ENCODE measurements at regions not wholly inside any gene's neighbourhood (a gene's known extent, or its start where the extent isn't known, plus 50 kb on each side); places are given as distances from the start of the nearest gene placed in this dataset.

DNA sequence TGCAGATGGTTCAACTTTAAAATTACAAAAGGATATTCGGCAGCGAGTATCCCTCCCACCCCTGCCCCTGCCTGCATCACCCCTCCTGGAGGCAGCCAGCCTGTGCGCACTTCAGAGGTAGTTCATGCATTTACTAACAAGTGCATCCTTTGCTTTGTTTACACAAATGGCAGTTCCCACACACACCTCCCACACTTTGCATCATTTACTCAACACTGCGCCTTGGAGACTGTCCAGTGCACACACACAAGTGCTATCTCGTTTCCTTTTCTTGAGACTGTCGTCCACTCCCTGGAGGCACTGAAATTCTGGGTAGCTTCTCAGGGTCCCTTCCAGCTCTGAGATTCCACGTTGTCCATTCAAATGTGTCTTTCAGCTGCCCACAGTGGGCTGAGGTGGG is 53.1 kb upstream of the VSX1 start:
- 95% methylated on average over 6 of the region's 7 CpGs; no CpG with 5 or more reads in 1 of the 2 experiments for WGBS, 2 experiments (ENCODE audit: extremely low coverage in 2 of 2, insufficient read length in 1 of 2)
- no peak for TF ChIP-seq RAD21 (IDR thresholded peaks at IDR 0.05; ENCODE audit: low read length)
- TF ChIP-seq CHD1 (IDR thresholded peaks at IDR 0.05; ENCODE audit: low read depth, low read length), result no peak
- TF ChIP-seq RCOR1 (IDR thresholded peaks at IDR 0.05; ENCODE audit: insufficient replicate concordance, low read length), result no peak
- no peak for TF ChIP-seq SMC3 (IDR thresholded peaks at IDR 0.05; ENCODE audit: low read depth, low read length)
- no peak for TF ChIP-seq FOS (IDR thresholded peaks at IDR 0.05; ENCODE audit: low read depth, low read length)
- TF ChIP-seq BHLHE40 (IDR thresholded peaks at IDR 0.05; ENCODE audit: low read depth, low read length), result no peak
- TF ChIP-seq POLR2A (IDR thresholded peaks at IDR 0.05; ENCODE audit: low read depth, low read length), result no peak
- TF ChIP-seq, protein P1, sequence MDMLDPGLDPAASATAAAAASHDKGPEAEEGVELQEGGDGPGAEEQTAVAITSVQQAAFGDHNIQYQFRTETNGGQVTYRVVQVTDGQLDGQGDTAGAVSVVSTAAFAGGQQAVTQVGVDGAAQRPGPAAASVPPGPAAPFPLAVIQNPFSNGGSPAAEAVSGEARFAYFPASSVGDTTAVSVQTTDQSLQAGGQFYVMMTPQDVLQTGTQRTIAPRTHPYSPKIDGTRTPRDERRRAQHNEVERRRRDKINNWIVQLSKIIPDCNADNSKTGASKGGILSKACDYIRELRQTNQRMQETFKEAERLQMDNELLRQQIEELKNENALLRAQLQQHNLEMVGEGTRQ (IDR thresholded peaks at IDR 0.05; ENCODE audit: low read depth, low read length), result no peak
- TF ChIP-seq, protein P2, sequence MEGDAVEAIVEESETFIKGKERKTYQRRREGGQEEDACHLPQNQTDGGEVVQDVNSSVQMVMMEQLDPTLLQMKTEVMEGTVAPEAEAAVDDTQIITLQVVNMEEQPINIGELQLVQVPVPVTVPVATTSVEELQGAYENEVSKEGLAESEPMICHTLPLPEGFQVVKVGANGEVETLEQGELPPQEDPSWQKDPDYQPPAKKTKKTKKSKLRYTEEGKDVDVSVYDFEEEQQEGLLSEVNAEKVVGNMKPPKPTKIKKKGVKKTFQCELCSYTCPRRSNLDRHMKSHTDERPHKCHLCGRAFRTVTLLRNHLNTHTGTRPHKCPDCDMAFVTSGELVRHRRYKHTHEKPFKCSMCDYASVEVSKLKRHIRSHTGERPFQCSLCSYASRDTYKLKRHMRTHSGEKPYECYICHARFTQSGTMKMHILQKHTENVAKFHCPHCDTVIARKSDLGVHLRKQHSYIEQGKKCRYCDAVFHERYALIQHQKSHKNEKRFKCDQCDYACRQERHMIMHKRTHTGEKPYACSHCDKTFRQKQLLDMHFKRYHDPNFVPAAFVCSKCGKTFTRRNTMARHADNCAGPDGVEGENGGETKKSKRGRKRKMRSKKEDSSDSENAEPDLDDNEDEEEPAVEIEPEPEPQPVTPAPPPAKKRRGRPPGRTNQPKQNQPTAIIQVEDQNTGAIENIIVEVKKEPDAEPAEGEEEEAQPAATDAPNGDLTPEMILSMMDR (conservative IDR thresholded peaks at IDR 0.05; ENCODE audit: low read depth, low read length), result no peak
- TF ChIP-seq MAFK (IDR thresholded peaks at IDR 0.05; ENCODE audit: low read depth, low read length), result no peak
- no peak for TF ChIP-seq CEBPB (IDR thresholded peaks at IDR 0.05; ENCODE audit: low read depth, low read length)
- TF ChIP-seq NFE2L2 (IDR thresholded peaks at IDR 0.05; ENCODE audit: low read depth, low read length), result no peak
- TF ChIP-seq MAZ (IDR thresholded peaks at IDR 0.05; ENCODE audit: borderline replicate concordance, low read depth, low read length), result no peak
- TF ChIP-seq MXI1 (IDR thresholded peaks at IDR 0.05; ENCODE audit: borderline replicate concordance, low read depth, low read length), result no peak
- ChIA-PET POLR2A (ENCODE audit: unreplicated experiment) (no interaction called here), CTCF (no interaction called here)
- no peak overlapping the region for H4K91ac ChIP-seq (ENCODE audit: insufficient read depth, low read depth, low read length)
- H2AFZ ChIP-seq (replicated peaks; ENCODE audit: low read length, poor library complexity), result no peak overlapping the region
- H3K23ac ChIP-seq (ENCODE audit: low read depth, low read length), result no peak overlapping the region
- DNase-seq, result no peak
- H3K14ac ChIP-seq (replicated peaks; ENCODE audit: low read depth, low read length), result no peak overlapping the region
- no peak overlapping the region for H3K27ac ChIP-seq (ENCODE audit: insufficient read depth, low read length)
- no peak overlapping the region for H2BK15ac ChIP-seq (ENCODE audit: low read depth, low read length)
- no peak overlapping the region for H3K18ac ChIP-seq (ENCODE audit: low read depth, low read length)
- no peak overlapping the region for H2BK20ac ChIP-seq (ENCODE audit: low read depth, low read length)
- H3K36me3 ChIP-seq (ENCODE audit: control insufficient read depth, insufficient read depth, low read length), result no peaks in the 10 kb centered on the region
- no peaks in the 10 kb centered on the region for H4K20me1 ChIP-seq (ENCODE audit: insufficient read depth, low read length)
- peaks cover 2% of the 10 kb centered on the region; the same call in 1 of the 2 replicates for H3K4me1 ChIP-seq (ENCODE audit: control insufficient read depth, insufficient read depth, low read length)
- no peak overlapping the region for H3K4me3 ChIP-seq (ENCODE audit: insufficient read depth, low read depth, low read length)
- H3K4ac ChIP-seq (ENCODE audit: low read depth, low read length), result no peak overlapping the region
- H2BK5ac ChIP-seq (ENCODE audit: low read depth, low read length, poor library complexity, severe bottlenecking), result no peak overlapping the region
- H3K9ac ChIP-seq (ENCODE audit: low read depth, low read length), result no peak overlapping the region
- no peak overlapping the region for H2AK9ac ChIP-seq (replicated peaks; ENCODE audit: low read depth, low read length, poor library complexity)
- no peaks in the 10 kb centered on the region for H3K9me3 ChIP-seq (ENCODE audit: control insufficient read depth, insufficient read depth, low read length)
- in situ Hi-C loops (cut with MboI; ENCODE audit: low sequenced_read_pairs) (no loop called here), intact Hi-C loops (cut with micrococcal nuclease) (no loop called here), dilution Hi-C loops (cut with HindIII; ENCODE audit: low sequenced_read_pairs, unreplicated experiment) (no loop called here)
- no peak overlapping the region for H4K5ac ChIP-seq (ENCODE audit: low read depth, low read length)
- no peak overlapping the region for H2BK120ac ChIP-seq (ENCODE audit: low read depth, low read length)
- H2AK5ac ChIP-seq (ENCODE audit: low read depth, low read length), result no peak overlapping the region
- H4K8ac ChIP-seq (ENCODE audit: low read depth in 2 of 2, low read length in 2 of 2), result no peak overlapping the region
- H3K4me2 ChIP-seq (ENCODE audit: low read depth, low read length), result no peak overlapping the region
- no peak overlapping the region for H3K56ac ChIP-seq (ENCODE audit: extremely low read depth, insufficient read depth, low read length)
- no TSS peak for BruUV-seq (replicated peaks)
- peaks cover 24% of the 10 kb centered on the region for H3K27me3 ChIP-seq (ENCODE audit: control insufficient read depth, insufficient read depth, low read length)
- ATAC-seq (ENCODE audit: low read depth), result no peak
- H3K9me1 ChIP-seq (ENCODE audit: insufficient read depth, low read length), result no peaks in the 10 kb centered on the region; the same call in 1 of the 2 replicates
- H3K79me1 ChIP-seq (ENCODE audit: low read depth in 1 of 2, low read length in 2 of 2), result no peaks in the 10 kb centered on the region
